GM12878 (cell line): ENCODE measurements at regions not wholly inside any gene's neighbourhood (a gene's known extent, or its start where the extent isn't known, plus 50 kb on each side); places are given as distances from the start of the nearest gene placed in this dataset.

ENCODE experiments used
- ATAC-seq: fragments of 200-7000 bp; cut with Tn5 transposase; 3 replicates; pipeline ENCODE4 v1.9.1; 2020; ENCODE audit warnings: mild to moderate bottlenecking, moderate library complexity
- BruUV-seq: library from RNA; stranded (reverse); fragments of 400-500 nt; replicated peaks from 2 replicates; lab custom pipeline; 2021; lab: Mats Ljungman, UMichigan
- CTCF ChIA-PET: fragments of 300-600 bp; sonication (Branson Sonifier 250); formaldehyde crosslinking; extraction: SDS; loops from one replicate; lab custom pipeline; 2021; ENCODE audit warnings: inconsistent platforms; lab: Yijun Ruan, JAX
- POLR2A ChIA-PET: fragments of 350-600 bp; formaldehyde crosslinking; extraction: SDS; loops from one replicate; lab custom pipeline; 2021; ENCODE audit warnings: inconsistent platforms; lab: Charles Lee
- RAD21 ChIA-PET: fragments of 300-600 bp; sonication (Branson Sonifier 250); formaldehyde crosslinking; loops from one replicate; lab custom pipeline; 2023; ENCODE audit warnings: antibody characterized with exemption; ENCODE audit not compliant: unreplicated experiment; lab: Charles Lee
- SMC1A ChIA-PET: fragments of 300-600 bp; sonication (Branson Sonifier 250); formaldehyde crosslinking; loops from one replicate; lab custom pipeline; 2023; ENCODE audit not compliant: unreplicated experiment, uncharacterized antibody; lab: Charles Lee
- DNase-seq: peaks from one replicate; pipeline ENCODE4 v3.0.0-alpha.2; 2011; ENCODE audit warnings: low read depth, low spot score
- FAIRE-seq: peaks from 3 replicates; lab custom pipeline; 2011; peaks lifted over from hg19 to GRCh38; lab: Jason Lieb, UNC
- H2AFZ ChIP-seq: 2 replicates; pipeline ENCODE4 v1.6.0; 2011; ENCODE audit warnings: low read depth, low read length, control low read depth; ENCODE audit not compliant: control insufficient read depth
- H3K27ac ChIP-seq: 2 replicates; pipeline ENCODE4 v1.5.1; 2011; ENCODE audit warnings: control low read depth; ENCODE audit not compliant: control insufficient read depth, insufficient read depth
- H3K27me3 ChIP-seq, 2 experiments: replicated peaks in 1 of 2; 2 replicates each; pipeline versions ENCODE4 v1.6.0 to v1.6.1; 2011; ENCODE audit warnings: low read length in 1 of 2; ENCODE audit not compliant: control insufficient read depth in 2 of 2, insufficient read depth in 2 of 2
- H3K36me3 ChIP-seq, 2 experiments: 2 replicates each; pipeline ENCODE4 v1.5.1; 2011; ENCODE audit warnings: low read length in 1 of 2; ENCODE audit not compliant: control insufficient read depth in 2 of 2, insufficient read depth in 2 of 2
- H3K4me1 ChIP-seq: 2 replicates; pipeline ENCODE4 v1.6.1; 2011; ENCODE audit warnings: mild to moderate bottlenecking, low read length, moderate library complexity, mixed read lengths; ENCODE audit not compliant: control insufficient read depth, insufficient read depth
- H3K4me2 ChIP-seq: 2 replicates; pipeline ENCODE4 v1.6.0; 2011; ENCODE audit warnings: control low read depth; ENCODE audit not compliant: control insufficient read depth, insufficient read depth
- H3K4me3 ChIP-seq: fragments of 200-600 bp; sonication (generic); 2 replicates; pipeline ENCODE4 v1.5.1; 2016
- H3K79me2 ChIP-seq: 2 replicates; pipeline ENCODE4 v1.6.0; 2011; ENCODE audit warnings: low read length; ENCODE audit not compliant: control insufficient read depth, insufficient read depth
- H3K9ac ChIP-seq: 2 replicates; pipeline ENCODE4 v1.8.0; 2011; ENCODE audit warnings: low read length, control low read depth, mixed read lengths; ENCODE audit not compliant: control insufficient read depth, insufficient read depth
- H3K9me3 ChIP-seq: replicated peaks from 3 replicates; pipeline ENCODE4 v1.5.1; 2011; ENCODE audit warnings: mild to moderate bottlenecking, low read length; ENCODE audit not compliant: control insufficient read depth, insufficient read depth
- H4K20me1 ChIP-seq: 2 replicates; pipeline ENCODE4 v1.6.0; 2011; ENCODE audit not compliant: control insufficient read depth, insufficient read depth
- BACH1 ChIP-seq: fragments of 450-650 bp; IDR thresholded peaks from 2 replicates; pipeline ENCODE4 v1.6.1; 2017; ENCODE audit warnings: mild to moderate bottlenecking, borderline replicate concordance
- BHLHE40 ChIP-seq, 2 experiments: fragments of 450-650 bp in 1 of 2; IDR thresholded peaks; 2 replicates each; pipeline ENCODE4 v1.6.1; 2011 to 2017; ENCODE audit warnings: low read depth in 2 of 2, borderline replicate concordance in 1 of 2, improper control_type of control experiment in 1 of 2, low read length in 1 of 2, mild to moderate bottlenecking in 1 of 2
- MYB ChIP-seq: fragments of 150-350 bp; IDR thresholded peaks from 2 replicates; pipeline ENCODE4 v1.6.1; 2014; ENCODE audit warnings: mild to moderate bottlenecking, low read depth, low read length, borderline replicate concordance
- SMC3 ChIP-seq: IDR thresholded peaks from 2 replicates; pipeline ENCODE4 v1.6.1; 2011; ENCODE audit warnings: low read length, improper control_type of control experiment, borderline replicate concordance
- TCF12 ChIP-seq: IDR thresholded peaks from 2 replicates; pipeline ENCODE4 v1.6.1; 2011; ENCODE audit warnings: low read depth, mild to moderate bottlenecking, low read length
- ZNF274 ChIP-seq: IDR thresholded peaks from one replicate; pipeline ENCODE4 v1.8.0; 2011; ENCODE audit not compliant: insufficient read length, insufficient read depth
- WGBS: methylation state at CpG from one replicate; pipeline ENCODE4 v1.1.6; 2016; ENCODE audit warnings: low lambda C conversion rate; ENCODE audit not compliant: insufficient replicate concordance, insufficient coverage; ENCODE audit errors: missing lambda C conversion rate; 5-methylcytosine and 5-hydroxymethylcytosine counted together
- in situ Hi-C: fragments of 300-500 bp; cut with MboI; formaldehyde crosslinking; loops from 9 replicates; pipeline ENCODE4 v1.14.3; 2018; ENCODE audit warnings: mixed read lengths
- intact Hi-C: fragments of 100-400 bp; cut with micrococcal nuclease; formaldehyde crosslinking; loops from one replicate; pipeline ENCODE4 v1.14.2; 2022; ENCODE audit not compliant: unreplicated experiment
- TF ChIP-seq, protein P1 (sequence below), 3 experiments: IDR thresholded peaks in 2 of 3; conservative IDR thresholded peaks in 1 of 3; 2 replicates each; pipeline ENCODE4 v1.5.1; 2011; ENCODE audit warnings: low read depth in 3 of 3, low read length in 3 of 3, mild to moderate bottlenecking in 3 of 3, control low read depth in 2 of 3, moderate library complexity in 2 of 3, inconsistent platforms in 1 of 3, mixed read lengths in 1 of 3; ENCODE audit not compliant: control insufficient read depth in 2 of 3, insufficient read depth in 1 of 3; ENCODE audit errors: extremely low read depth in 1 of 3

DNA sequence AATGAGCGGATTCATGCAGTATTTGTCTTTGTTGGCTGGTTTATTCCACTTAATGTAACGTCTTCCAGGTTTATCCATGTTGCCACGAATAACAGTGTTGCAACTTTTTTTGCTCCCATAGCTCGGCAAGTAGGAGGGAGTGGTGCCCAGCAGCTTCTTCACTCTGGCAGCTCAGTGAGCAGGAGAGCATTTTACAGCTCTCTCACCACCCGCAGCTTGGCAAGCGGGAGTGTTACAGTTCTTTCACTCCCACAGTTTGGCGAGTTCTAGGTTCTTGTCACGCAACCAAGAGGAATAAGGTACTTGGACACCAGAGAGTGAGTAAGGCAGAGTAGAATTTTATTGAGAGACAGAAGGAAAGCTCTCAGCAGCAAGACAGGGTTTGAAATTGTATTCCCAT, 935.2 kb downstream of the TBL1XR1 start:
- H2AFZ ChIP-seq, result no peak overlapping the region
- ChIA-PET RAD21 (no interaction called here), POLR2A (no interaction called here), SMC1A (no interaction called here), CTCF (no interaction called here)
- H3K4me2 ChIP-seq, result no peak overlapping the region
- no peaks in the 10 kb centered on the region for H3K9me3 ChIP-seq
- H3K4me3 ChIP-seq, result no peak overlapping the region
- BruUV-seq, result no TSS peak
- H3K27ac ChIP-seq, result no peak overlapping the region
- in situ Hi-C loops (no loop called here), intact Hi-C loops (no loop called here)
- no peaks in the 10 kb centered on the region for H3K4me1 ChIP-seq
- H3K79me2 ChIP-seq, result no peaks in the 10 kb centered on the region
- no peaks in the 10 kb centered on the region for H3K36me3 ChIP-seq
- no peaks in the 10 kb centered on the region for H3K27me3 ChIP-seq
- FAIRE-seq (no peak), DNase-seq (no peak), ATAC-seq (no peak)
- 23% methylated on average over 8 of the region's 8 CpGs for whole genome bisulfite sequencing
- H4K20me1 ChIP-seq, result no peaks in the 10 kb centered on the region
- TF ChIP-seq, protein P1, sequence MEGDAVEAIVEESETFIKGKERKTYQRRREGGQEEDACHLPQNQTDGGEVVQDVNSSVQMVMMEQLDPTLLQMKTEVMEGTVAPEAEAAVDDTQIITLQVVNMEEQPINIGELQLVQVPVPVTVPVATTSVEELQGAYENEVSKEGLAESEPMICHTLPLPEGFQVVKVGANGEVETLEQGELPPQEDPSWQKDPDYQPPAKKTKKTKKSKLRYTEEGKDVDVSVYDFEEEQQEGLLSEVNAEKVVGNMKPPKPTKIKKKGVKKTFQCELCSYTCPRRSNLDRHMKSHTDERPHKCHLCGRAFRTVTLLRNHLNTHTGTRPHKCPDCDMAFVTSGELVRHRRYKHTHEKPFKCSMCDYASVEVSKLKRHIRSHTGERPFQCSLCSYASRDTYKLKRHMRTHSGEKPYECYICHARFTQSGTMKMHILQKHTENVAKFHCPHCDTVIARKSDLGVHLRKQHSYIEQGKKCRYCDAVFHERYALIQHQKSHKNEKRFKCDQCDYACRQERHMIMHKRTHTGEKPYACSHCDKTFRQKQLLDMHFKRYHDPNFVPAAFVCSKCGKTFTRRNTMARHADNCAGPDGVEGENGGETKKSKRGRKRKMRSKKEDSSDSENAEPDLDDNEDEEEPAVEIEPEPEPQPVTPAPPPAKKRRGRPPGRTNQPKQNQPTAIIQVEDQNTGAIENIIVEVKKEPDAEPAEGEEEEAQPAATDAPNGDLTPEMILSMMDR (IDR thresholded peaks at IDR 0.05 in 2 of 3, conservative IDR thresholded peaks at IDR 0.05 in 1 of 3; ENCODE audit: control insufficient read depth in 2 of 3, extremely low read depth in 1 of 3, insufficient read depth in 1 of 3, low read depth in 3 of 3, low read length in 3 of 3), result no peak
- TF ChIP-seq SMC3 (no peak), TCF12 (no peak), BHLHE40 (IDR thresholded peaks at IDR 0.05; ENCODE audit: borderline replicate concordance in 1 of 2, low read depth in 2 of 2, low read length in 1 of 2) (no peak), MYB (no peak), ZNF274 (no peak), BACH1 (no peak)
- H3K9ac ChIP-seq, result no peak overlapping the region
